B cell (primary cell): ENCODE measurements at regions not wholly inside any gene's neighbourhood (a gene's known extent, or its start where the extent isn't known, plus 50 kb on each side); places are given as distances from the start of the nearest gene placed in this dataset.
"Not testable (repeated sequence)": the region's sequence is repeated elsewhere in the genome, so short reads cannot be mapped to it uniquely, and the experiment has no call there.

Experiments used
- ATAC-seq: fragments of 200-7000 bp; cut with Tn5 transposase; one replicate; pipeline ENCODE4 v1.10.0; 2021; ENCODE audit warnings: low read depth, mild to moderate bottlenecking, moderate number of reproducible peaks, moderate library complexity
- CTCF ChIA-PET: fragments of 350-600 bp; sonication (Branson Sonifier 250); formaldehyde crosslinking; loops from one replicate; lab custom pipeline; 2021; ENCODE audit warnings: antibody characterized with exemption, inconsistent platforms; lab: Charles Lee
- POLR2A ChIA-PET: fragments of 350-600 bp; sonication (Branson Sonifier 250); formaldehyde crosslinking; loops from one replicate; lab custom pipeline; 2021; ENCODE audit warnings: antibody characterized with exemption; lab: Charles Lee
- DNase-seq: peaks from one replicate; pipeline ENCODE4 v3.0.0; 2013
- H2AFZ ChIP-seq: 2 replicates; pipeline ENCODE4 v1.6.1; 2012; ENCODE audit warnings: mild to moderate bottlenecking, low read depth, low read length; ENCODE audit not compliant: insufficient read depth, poor library complexity, severe bottlenecking
- H3K27ac ChIP-seq, 2 donors: 1 replicate in 1 of 2; 2 replicates in 1 of 2; pipeline ENCODE4 v1.5.1; 2012 to 2013; ENCODE audit warnings: low read length in 2 of 2, mild to moderate bottlenecking in 2 of 2, moderate library complexity in 1 of 2
- H3K27me3 ChIP-seq, 4 experiments: fragments of 200-600 bp in 1 of 4; sonication (generic) in 1 of 4; replicated peaks in 1 of 4; 1 replicate in 2 of 4; 2 replicates in 2 of 4; pipeline versions ENCODE4 v1.6.1 to v1.7.0; 2013 to 2016; ENCODE audit warnings: low read length in 3 of 4, mild to moderate bottlenecking in 2 of 4, mixed read lengths in 1 of 4, moderate library complexity in 1 of 4; ENCODE audit not compliant: insufficient read depth in 4 of 4, control insufficient read depth in 3 of 4; ENCODE audit errors: control extremely low read depth in 1 of 4
- H3K36me3 ChIP-seq, 2 experiments: replicated peaks in 1 of 2; 1 replicate in 1 of 2; 2 replicates in 1 of 2; pipeline versions ENCODE4 v1.6.1 to v1.7.1; 2013; ENCODE audit warnings: low read length in 1 of 2; ENCODE audit not compliant: insufficient read depth in 2 of 2, control insufficient read depth in 1 of 2; ENCODE audit errors: control extremely low read depth in 1 of 2, extremely low read depth in 1 of 2
- H3K4me1 ChIP-seq, 2 donors: fragments of 200-600 bp in 1 of 2; sonication (generic) in 1 of 2; 1 replicate in 1 of 2; 2 replicates in 1 of 2; pipeline versions ENCODE4 v1.5.1 to v1.6.1; 2013 to 2017; ENCODE audit warnings: low read length in 2 of 2; ENCODE audit not compliant: control insufficient read depth in 2 of 2, insufficient read depth in 2 of 2
- H3K4me2 ChIP-seq: replicated peaks from 2 replicates; pipeline ENCODE3; 2012; ENCODE audit warnings: mild to moderate bottlenecking, low read depth, low read length; ENCODE audit not compliant: poor library complexity, severe bottlenecking
- H3K4me3 ChIP-seq, 5 experiments: fragments of 200-600 bp in 1 of 5; sonication (generic) in 1 of 5; 1 replicate in 3 of 5; 2 replicates in 2 of 5; pipeline versions ENCODE4 v1.5.1 to v1.7.0; 2011 to 2016; ENCODE audit warnings: low read length in 4 of 5, mild to moderate bottlenecking in 4 of 5, low read depth in 2 of 5, control low read depth in 1 of 5, moderate library complexity in 1 of 5; ENCODE audit not compliant: insufficient read depth in 1 of 5; ENCODE audit errors: control extremely low read depth in 1 of 5, extremely low read depth in 1 of 5
- H3K79me2 ChIP-seq: fragments of 200-600 bp; sonication (generic); one replicate; pipeline ENCODE4 v1.6.0; 2016; ENCODE audit warnings: low read length; ENCODE audit not compliant: control insufficient read depth, insufficient read depth
- H3K9ac ChIP-seq: fragments of 200-600 bp; sonication (generic); 2 replicates; pipeline ENCODE4 v1.6.1; 2017; ENCODE audit warnings: mild to moderate bottlenecking, low read length, moderate library complexity
- H3K9me3 ChIP-seq, 3 donors: one replicate each; pipeline versions ENCODE4 v1.6.1 to v1.7.1; 2013; ENCODE audit warnings: low read length in 2 of 3; ENCODE audit not compliant: control insufficient read depth in 2 of 3, insufficient read depth in 1 of 3; ENCODE audit errors: control extremely low read depth in 1 of 3
- H4K20me1 ChIP-seq: 2 replicates; pipeline ENCODE4 v1.6.0; 2012; ENCODE audit warnings: mild to moderate bottlenecking, low read length; ENCODE audit not compliant: insufficient read depth, control insufficient read depth, poor library complexity, severe bottlenecking
- H3K27ac Mint-ChIP-seq: one replicate; pipeline ENCODE4 v1.8.0; 2021; ENCODE audit warnings: mixed read lengths
- H3K27me3 Mint-ChIP-seq: one replicate; pipeline ENCODE4 v1.8.0; 2021; ENCODE audit warnings: mixed read lengths
- H3K4me1 Mint-ChIP-seq: one replicate; pipeline ENCODE4 v1.8.0; 2021; ENCODE audit warnings: mixed read lengths
- H3K4me3 Mint-ChIP-seq: one replicate; pipeline ENCODE4 v1.8.0; 2021; ENCODE audit warnings: mixed read lengths
- H3K9me3 Mint-ChIP-seq: one replicate; pipeline ENCODE4 v1.8.0; 2022; ENCODE audit warnings: mixed read lengths; ENCODE audit not compliant: insufficient read depth
- EZH2 ChIP-seq: IDR thresholded peaks from 2 replicates; pipeline ENCODE4 v1.6.1; 2012; ENCODE audit warnings: borderline replicate concordance, low read depth, mild to moderate bottlenecking, moderate library complexity, low read length; ENCODE audit not compliant: insufficient read depth, poor library complexity, severe bottlenecking
- whole genome bisulfite sequencing: methylation state at CpG from one replicate; pipeline ENCODE4 v1.1.5; 2013; ENCODE audit warnings: missing lambda C conversion rate; ENCODE audit not compliant: insufficient coverage; 5-methylcytosine and 5-hydroxymethylcytosine counted together
- intact Hi-C: fragments of 100-400 bp; cut with micrococcal nuclease; formaldehyde crosslinking; loops from one replicate; pipeline ENCODE4 v1.10.0; 2022
- TF ChIP-seq, protein P1 (sequence below): fragments of 200-600 bp; IDR thresholded peaks from one replicate; pipeline ENCODE4 v1.8.0; 2022; ENCODE audit warnings: antibody characterized with exemption, mild to moderate bottlenecking

GRCh38 chr12:71312768-71313403, 126.7 kb upstream of the LGR5 start:
- no peaks in the 10 kb centered on the region for H3K36me3 ChIP-seq
- intact Hi-C loops = no loop called here
- DNase-seq (no peak), ATAC-seq (no peak)
- Mint-ChIP-seq H3K27ac (no peak overlapping the region), H3K9me3 (no peaks in the 10 kb centered on the region), H3K4me1 (no peaks in the 10 kb centered on the region), H3K4me3 (no peak overlapping the region), H3K27me3 (no peaks in the 10 kb centered on the region)
- no peak overlapping the region for H3K27ac ChIP-seq
- TF ChIP-seq, protein P1, sequence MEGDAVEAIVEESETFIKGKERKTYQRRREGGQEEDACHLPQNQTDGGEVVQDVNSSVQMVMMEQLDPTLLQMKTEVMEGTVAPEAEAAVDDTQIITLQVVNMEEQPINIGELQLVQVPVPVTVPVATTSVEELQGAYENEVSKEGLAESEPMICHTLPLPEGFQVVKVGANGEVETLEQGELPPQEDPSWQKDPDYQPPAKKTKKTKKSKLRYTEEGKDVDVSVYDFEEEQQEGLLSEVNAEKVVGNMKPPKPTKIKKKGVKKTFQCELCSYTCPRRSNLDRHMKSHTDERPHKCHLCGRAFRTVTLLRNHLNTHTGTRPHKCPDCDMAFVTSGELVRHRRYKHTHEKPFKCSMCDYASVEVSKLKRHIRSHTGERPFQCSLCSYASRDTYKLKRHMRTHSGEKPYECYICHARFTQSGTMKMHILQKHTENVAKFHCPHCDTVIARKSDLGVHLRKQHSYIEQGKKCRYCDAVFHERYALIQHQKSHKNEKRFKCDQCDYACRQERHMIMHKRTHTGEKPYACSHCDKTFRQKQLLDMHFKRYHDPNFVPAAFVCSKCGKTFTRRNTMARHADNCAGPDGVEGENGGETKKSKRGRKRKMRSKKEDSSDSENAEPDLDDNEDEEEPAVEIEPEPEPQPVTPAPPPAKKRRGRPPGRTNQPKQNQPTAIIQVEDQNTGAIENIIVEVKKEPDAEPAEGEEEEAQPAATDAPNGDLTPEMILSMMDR = no peak
- TF ChIP-seq EZH2 = no peak
- no peak overlapping the region for H3K4me3 ChIP-seq
- H3K9ac ChIP-seq = no peak overlapping the region
- H3K27me3 ChIP-seq = no peaks in the 10 kb centered on the region
- 100% methylated on average over 2 of the region's 3 CpGs for WGBS
- H3K4me1 ChIP-seq = no peaks in the 10 kb centered on the region
- H4K20me1 ChIP-seq = no peaks in the 10 kb centered on the region
- no peak overlapping the region for H3K4me2 ChIP-seq
- ChIA-PET CTCF (no interaction called here), POLR2A (no interaction called here)
- no peak overlapping the region for H2AFZ ChIP-seq
- no peaks in the 10 kb centered on the region for H3K79me2 ChIP-seq
- no peaks in the 10 kb centered on the region for H3K9me3 ChIP-seq

DNA sequence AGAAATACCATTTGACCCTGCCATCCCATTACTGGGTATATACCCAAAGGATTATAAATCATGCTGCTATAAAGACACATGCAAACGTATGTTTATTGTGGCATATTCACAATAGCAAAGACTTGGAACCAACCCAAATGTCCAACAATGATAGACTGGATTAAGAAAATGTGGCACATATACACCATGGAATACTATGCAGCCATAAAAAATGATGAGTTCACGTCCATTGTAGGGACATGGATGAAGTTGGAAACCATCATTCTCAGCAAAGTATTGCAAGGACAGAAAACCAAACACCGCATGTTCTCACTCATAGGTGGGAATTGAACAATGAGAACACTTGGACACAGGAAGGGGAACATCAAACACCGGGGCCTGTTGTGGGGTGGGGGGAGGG, 128.0 kb upstream of the LGR5 start:
- H3K4me3 Mint-ChIP-seq, H3K27me3 ChIP-seq, H3K27me3 Mint-ChIP-seq, H3K4me1 Mint-ChIP-seq, H4K20me1 ChIP-seq, intact Hi-C loops, H3K4me1 ChIP-seq, H3K36me3 ChIP-seq, CTCF ChIA-PET, H2AFZ ChIP-seq, H3K9me3 ChIP-seq, H3K9ac ChIP-seq, H3K27ac Mint-ChIP-seq, H3K27ac ChIP-seq, H3K4me3 ChIP-seq, DNase-seq, H3K9me3 Mint-ChIP-seq, POLR2A ChIA-PET, ATAC-seq, H3K4me2 ChIP-seq, H3K79me2 ChIP-seq: not testable (repeated sequence)
- WGBS = no CpG with 5 or more reads among the region's 4 CpGs
